Caki2 (cell line): ENCODE measurements at regions not wholly inside any gene's neighbourhood (a gene's known extent, or its start where the extent isn't known, plus 50 kb on each side); places are given as distances from the start of the nearest gene placed in this dataset.

Source experiments
- DNase-seq: peaks from one replicate; pipeline ENCODE4 v3.0.0-alpha.2; 2015; ENCODE audit warnings: low read depth
- in situ Hi-C: cut with HindIII; loops from 2 replicates; pipeline ENCODE4 v1.10.0; 2016; ENCODE audit warnings: low sequenced_read_pairs, low pct_unique_long_range_greater_than_20kb, mixed read lengths

GRCh38 chr2:2571301-2572150, 240.5 kb upstream of the MYT1L start:
- in situ Hi-C loops: no loop called here

GRCh38 chr2:2570871-2571270, 239.8 kb upstream of the MYT1L start:
- in situ Hi-C loops: no loop called here

More at GRCh38 chr2:2571301-2572150, 240.5 kb upstream of the MYT1L start:
- DNase-seq: no peak

GRCh38 chr2:2570360-2570759, 239.3 kb upstream of the MYT1L start:
- no peak for DNase-seq
- in situ Hi-C loops: no loop called here

More at GRCh38 chr2:2570871-2571270, 239.8 kb upstream of the MYT1L start:
- DNase-seq: no peak

GRCh38 chr2:2569836-2570235, 238.8 kb upstream of the MYT1L start:
- no peak for DNase-seq
- in situ Hi-C loops: no loop called here

GRCh38 chr2:2569306-2569705, 238.2 kb upstream of the MYT1L start:
- DNase-seq: no peak
- in situ Hi-C loops: no loop called here

- in situ Hi-C loops: no loop called here
- DNase-seq: no peak
Observed at GRCh38 chr2:2568411-2568810, 237.3 kb upstream of the MYT1L start.

- no peak for DNase-seq
- in situ Hi-C loops: no loop called here
Observed at GRCh38 chr2:2567776-2568175, 236.7 kb upstream of the MYT1L start.

GRCh38 chr2:2566396-2567323, 235.6 kb upstream of the MYT1L start:
- in situ Hi-C loops: no loop called here
- no peak for DNase-seq

GRCh38 chr2:2565671-2566070, 234.6 kb upstream of the MYT1L start:
- DNase-seq: no peak
- in situ Hi-C loops: no loop called here

GRCh38 chr2:2564300-2565078, 233.4 kb upstream of the MYT1L start:
- in situ Hi-C loops: no loop called here
- no peak for DNase-seq

- DNase-seq: no peak
- in situ Hi-C loops: no loop called here
Observed at GRCh38 chr2:2563309-2563860, 232.3 kb upstream of the MYT1L start.

- no peak for DNase-seq
- in situ Hi-C loops: no loop called here
Observed at GRCh38 chr2:2562867-2563266, 231.8 kb upstream of the MYT1L start.

- in situ Hi-C loops: no loop called here
- no peak for DNase-seq
Observed at GRCh38 chr2:2561346-2562095, 230.4 kb upstream of the MYT1L start.

- no peak for DNase-seq
- in situ Hi-C loops: no loop called here
Observed at GRCh38 chr2:2560374-2561015, 229.4 kb upstream of the MYT1L start.

- DNase-seq: no peak
- in situ Hi-C loops: no loop called here
Observed at GRCh38 chr2:2558476-2558875, 227.4 kb upstream of the MYT1L start.

- in situ Hi-C loops: no loop called here
- DNase-seq: no peak
Observed at GRCh38 chr2:2557475-2557874, 226.4 kb upstream of the MYT1L start.

- DNase-seq: no peak
- in situ Hi-C loops: no loop called here
Observed at GRCh38 chr2:2550856-2551255, 219.8 kb upstream of the MYT1L start.
